AG08396 (cell line): ENCODE measurements at regions not wholly inside any gene's neighbourhood (a gene's known extent, or its start where the extent isn't known, plus 50 kb on each side); places are given as distances from the start of the nearest gene placed in this dataset.
A peak's percentile ranks its signal among the peaks of the same experiment; 100 is the strongest.
"Not testable (repeated sequence)": the region's sequence is repeated elsewhere in the genome, so short reads cannot be mapped to it uniquely, and the experiment has no call there.

Experiments
- DNase-seq: peaks from one replicate; pipeline ENCODE4 v3.0.0; 2012; ENCODE audit warnings: low spot score, mixed read lengths

- no peak for DNase-seq
These were observed 67.0 kb upstream of the LSAMP start for GRCh38 chr3:116512281-116512680.

- no peak for DNase-seq
These were observed 67.6 kb upstream of the LSAMP start for GRCh38 chr3:116512931-116513330.

- no peak for DNase-seq
These were observed 70.7 kb upstream of the LSAMP start for GRCh38 chr3:116515973-116516372.

DNA sequence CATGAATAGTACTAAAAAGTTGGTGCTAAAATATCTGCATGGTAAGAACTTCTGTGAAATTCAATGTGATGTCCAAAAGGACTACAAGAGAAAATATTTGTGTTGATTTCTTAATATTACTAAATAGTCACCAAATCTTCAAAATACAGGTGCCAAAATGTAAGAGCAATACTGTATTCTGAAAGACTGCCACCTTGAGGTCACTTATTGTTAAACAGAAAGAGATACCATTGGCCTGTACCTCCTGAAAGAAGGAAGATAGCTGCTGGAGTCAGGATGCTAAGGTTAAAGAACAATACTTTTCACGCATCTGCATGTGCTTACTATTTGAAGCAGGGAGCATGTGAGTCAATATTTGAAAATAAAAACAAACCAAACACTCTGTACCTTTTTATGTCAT, 72.0 kb upstream of the LSAMP start:
- no peak for DNase-seq

- not testable (repeated sequence) for DNase-seq
These were observed 73.8 kb upstream of the LSAMP start for GRCh38 chr3:116519101-116519500.

DNA sequence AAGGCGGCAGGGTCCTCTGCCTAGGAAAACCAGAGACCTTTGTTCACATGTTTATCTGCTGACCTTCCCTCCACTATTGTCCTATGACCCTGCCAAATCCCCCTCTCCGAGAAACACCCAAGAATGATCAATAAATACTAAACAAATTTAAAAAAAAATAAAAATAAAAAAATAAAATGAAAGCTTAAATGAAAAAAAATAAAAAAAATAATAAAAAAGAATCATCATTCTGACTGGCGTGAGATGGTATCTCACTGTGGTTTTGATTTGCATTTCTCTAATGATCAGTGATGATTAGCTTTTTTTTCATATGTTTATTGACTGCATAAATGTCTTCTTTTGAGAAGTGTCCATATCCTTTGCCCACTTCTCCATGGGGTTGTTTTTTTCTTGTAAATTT, 74.5 kb upstream of the LSAMP start:
- not testable (repeated sequence) for DNase-seq

GRCh38 chr3:116524453-116525210, 79.3 kb upstream of the LSAMP start:
- peak; percentile 28 for DNase-seq

GRCh38 chr3:116552246-116552645, 107.0 kb upstream of the LSAMP start:
- DNase-seq: no peak

GRCh38 chr3:116553355-116553754, 108.1 kb upstream of the LSAMP start:
- no peak for DNase-seq

DNA sequence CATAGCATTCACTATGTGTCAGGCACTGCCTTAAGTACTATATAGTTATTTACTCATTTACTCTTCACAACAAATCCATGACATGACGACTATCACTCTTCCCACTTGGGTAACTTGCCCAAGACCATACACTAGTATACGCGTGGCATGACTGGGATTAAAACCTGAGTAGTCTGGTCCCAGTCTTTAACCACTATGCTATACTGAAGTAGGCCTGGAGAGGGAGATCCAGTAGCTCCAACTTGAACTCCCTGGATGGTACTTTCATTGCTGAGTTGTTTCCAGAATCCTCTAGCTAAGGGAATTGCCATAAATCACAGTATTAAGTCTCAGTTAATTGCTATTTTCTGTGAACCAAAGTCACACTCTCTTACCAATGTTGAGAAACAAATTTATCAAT, 116.2 kb upstream of the LSAMP start:
- DNase-seq: no peak

GRCh38 chr3:116563351-116563750, 118.1 kb upstream of the LSAMP start:
- DNase-seq: no peak

GRCh38 chr3:116566478-116566960, 121.2 kb upstream of the LSAMP start:
- no peak for DNase-seq

GRCh38 chr3:116569611-116570010, 124.3 kb upstream of the LSAMP start:
- DNase-seq: no peak

GRCh38 chr3:116579840-116580239, 129.7 kb upstream of the TUSC7 start:
- peak; percentile 3 for DNase-seq

DNA sequence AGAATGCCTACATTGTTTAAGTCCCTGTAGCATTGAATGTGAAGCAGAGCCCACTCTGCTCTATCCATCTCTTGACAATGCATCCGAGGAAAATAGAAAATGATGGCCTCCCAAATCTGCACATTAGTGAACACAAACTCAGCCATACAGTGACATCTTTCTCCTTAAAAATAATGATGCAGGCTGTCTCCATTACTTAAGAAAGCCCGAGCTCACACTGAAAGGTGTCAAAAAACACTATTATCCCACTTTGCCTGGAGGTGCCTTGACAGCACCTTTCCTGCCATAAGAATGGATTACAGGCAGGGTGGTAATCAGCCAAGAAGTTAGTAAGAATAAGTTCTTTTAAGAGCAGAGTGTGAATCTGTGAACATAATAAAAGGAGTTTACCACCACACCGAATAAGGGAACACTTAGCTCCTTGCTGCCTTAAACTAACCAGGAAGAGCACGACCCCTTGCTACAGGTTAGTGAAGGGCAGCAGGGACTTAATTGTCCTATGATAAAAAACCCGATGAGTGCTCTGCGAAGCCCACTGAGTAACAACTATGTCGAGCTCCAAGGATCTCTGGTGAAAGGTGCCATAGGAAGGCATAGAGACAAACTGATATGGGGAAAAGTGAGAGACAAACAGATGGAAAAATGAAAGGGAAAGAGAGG, 123.2 kb upstream of the TUSC7 start:
- DNase-seq: no peak

DNA sequence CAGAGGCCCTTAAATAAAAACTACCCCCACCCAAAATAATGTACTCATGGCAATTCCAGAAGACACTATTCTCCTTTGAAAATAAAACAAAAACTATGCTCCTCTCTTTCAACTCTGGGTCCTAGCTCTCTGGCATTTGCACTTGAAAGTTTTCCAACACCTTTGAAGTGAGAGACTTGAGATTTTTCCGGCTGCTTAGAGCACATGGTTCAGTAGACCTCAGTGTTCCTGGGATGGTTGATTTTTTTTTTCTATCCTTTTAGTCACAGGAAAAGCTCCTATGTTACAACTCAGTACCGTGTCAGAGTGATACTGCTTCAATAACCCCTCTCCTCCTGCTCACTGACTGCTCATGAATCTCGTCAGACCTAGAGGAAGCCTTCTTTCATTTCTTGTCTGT, 118.3 kb upstream of the TUSC7 start:
- DNase-seq: no peak

DNA sequence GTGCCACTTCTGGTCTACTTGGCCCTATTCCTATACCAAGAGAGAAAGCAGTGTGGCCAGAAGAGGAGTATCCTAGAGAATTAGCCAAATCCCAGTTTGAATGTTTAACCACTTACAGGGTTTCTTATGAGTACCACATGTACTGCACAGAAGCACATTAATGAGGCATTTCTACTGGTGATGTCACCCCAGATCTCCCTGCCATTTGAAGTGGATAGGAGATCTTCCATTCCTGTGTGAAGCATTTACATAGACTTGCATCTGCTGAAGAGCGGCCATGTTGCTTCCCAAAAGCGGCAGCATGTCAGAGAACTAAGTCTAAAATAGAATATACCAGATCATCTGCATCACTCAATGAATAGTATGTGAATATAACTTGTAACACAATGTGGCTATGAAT, 108.4 kb upstream of the TUSC7 start:
- DNase-seq: no peak

- DNase-seq: no peak
These were observed 102.4 kb upstream of the TUSC7 start for GRCh38 chr3:116607205-116607604.

- no peak for DNase-seq
These were observed 99.5 kb upstream of the TUSC7 start for GRCh38 chr3:116610124-116610523.

GRCh38 chr3:116614795-116615362, 94.7 kb upstream of the TUSC7 start:
- DNase-seq: no peak

GRCh38 chr3:116618138-116618537, 91.4 kb upstream of the TUSC7 start:
- DNase-seq: no peak

- no peak for DNase-seq
These were observed 90.6 kb upstream of the TUSC7 start for GRCh38 chr3:116618930-116619329.

DNA sequence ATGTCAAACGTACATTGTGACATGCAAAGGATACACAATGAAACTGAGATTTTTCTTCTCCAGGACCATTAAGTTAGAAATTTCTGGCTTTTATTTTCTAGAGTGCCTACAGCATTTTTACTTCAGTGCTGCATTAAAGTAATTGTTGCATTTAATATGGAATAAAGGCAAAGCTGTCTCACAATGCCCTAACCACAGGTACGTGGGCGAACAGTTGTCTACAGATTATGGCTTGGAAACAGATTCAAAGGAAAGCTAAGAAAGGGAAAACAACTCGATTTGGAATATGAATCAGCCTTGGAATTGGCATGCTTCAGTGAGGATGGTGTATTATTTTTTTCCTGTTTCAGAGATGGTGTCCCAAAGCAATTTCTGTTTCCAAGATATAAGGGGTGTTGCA, 79.1 kb upstream of the TUSC7 start:
- no peak for DNase-seq
